ENCODE measurements at regions not wholly inside any gene's neighbourhood (a gene's known extent, or its start where the extent isn't known, plus 50 kb on each side); places are given as distances from the start of the nearest gene placed in this dataset.

DNA sequence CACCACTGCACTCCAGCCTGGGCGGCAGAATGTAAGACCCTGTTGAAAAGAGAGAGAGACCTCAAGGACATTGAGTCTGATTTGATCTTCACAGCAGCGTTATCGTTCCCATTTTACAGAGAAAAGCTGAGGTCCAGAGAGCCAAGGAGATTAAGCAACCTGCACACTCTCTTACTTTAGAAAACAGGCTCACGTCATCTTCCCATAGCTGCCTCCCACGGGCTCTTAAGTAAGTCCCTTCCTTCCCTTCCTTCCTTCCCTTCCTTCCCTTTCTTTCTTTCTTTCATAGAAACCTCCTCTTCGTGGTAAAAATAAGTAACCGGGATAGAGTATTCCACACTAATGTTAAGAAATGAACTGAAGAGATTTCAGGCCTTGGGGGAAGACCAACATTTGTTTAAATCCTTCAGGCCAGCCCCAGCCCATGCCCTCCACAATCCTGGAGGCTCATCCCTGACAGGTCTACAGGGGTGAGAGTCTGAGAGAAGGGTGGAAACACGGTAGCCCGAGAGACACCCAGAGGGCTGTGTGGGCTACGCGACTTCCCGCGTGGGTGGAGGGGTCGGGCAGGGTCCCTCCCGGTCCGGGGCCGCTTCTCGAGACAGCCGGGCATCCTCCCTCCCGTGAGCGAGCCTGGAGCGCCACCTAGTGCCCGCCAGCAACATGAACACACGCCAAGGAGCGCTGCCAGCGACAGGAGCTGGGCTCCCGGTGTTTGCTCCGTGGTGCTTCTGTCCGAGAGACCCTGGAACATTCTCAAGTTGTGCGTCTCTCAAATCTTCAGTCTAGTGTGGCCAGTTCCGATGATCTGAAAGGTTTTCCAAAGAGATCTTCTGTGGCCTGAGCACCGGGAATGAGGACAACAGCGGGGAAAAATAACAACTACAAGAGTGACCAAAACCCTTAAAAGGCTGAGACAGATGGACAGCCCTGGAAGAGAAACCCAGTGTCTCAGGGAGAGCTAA is 160.3 kb downstream of the INO80D start (continued):
- no peak for TF ChIP-seq RELA (CRISPR knock-in tag; IDR thresholded peaks at IDR 0.05; ENCODE audit: borderline replicate concordance)
- TF ChIP-seq, protein P1, sequence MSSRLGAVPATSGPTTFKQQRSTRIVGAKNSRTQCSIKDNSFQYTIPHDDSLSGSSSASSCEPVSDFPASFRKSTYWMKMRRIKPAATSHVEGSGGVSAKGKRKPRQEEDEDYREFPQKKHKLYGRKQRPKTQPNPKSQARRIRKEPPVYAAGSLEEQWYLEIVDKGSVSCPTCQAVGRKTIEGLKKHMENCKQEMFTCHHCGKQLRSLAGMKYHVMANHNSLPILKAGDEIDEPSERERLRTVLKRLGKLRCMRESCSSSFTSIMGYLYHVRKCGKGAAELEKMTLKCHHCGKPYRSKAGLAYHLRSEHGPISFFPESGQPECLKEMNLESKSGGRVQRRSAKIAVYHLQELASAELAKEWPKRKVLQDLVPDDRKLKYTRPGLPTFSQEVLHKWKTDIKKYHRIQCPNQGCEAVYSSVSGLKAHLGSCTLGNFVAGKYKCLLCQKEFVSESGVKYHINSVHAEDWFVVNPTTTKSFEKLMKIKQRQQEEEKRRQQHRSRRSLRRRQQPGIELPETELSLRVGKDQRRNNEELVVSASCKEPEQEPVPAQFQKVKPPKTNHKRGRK (CRISPR knock-in tag; IDR thresholded peaks at IDR 0.05; ENCODE audit: borderline replicate concordance), result no peak
- no peak for TF ChIP-seq ZNF219 (CRISPR knock-in tag; IDR thresholded peaks at IDR 0.05; ENCODE audit: borderline replicate concordance)
- TF ChIP-seq RORB (CRISPR knock-in tag; IDR thresholded peaks at IDR 0.05), result no peak
- no peak for TF ChIP-seq FOXJ3 (CRISPR knock-in tag; IDR thresholded peaks at IDR 0.05; ENCODE audit: borderline replicate concordance)
- peak; percentile 93 for TF ChIP-seq ZNF121 (CRISPR knock-in tag; IDR thresholded peaks at IDR 0.05)
- TF ChIP-seq CTCF (IDR thresholded peaks at IDR 0.05), result peak; percentile 96
- no peak for TF ChIP-seq OVOL2 (CRISPR knock-in tag; IDR thresholded peaks at IDR 0.05; ENCODE audit: borderline replicate concordance)
- no peak for TF ChIP-seq MXD4 (CRISPR knock-in tag; IDR thresholded peaks at IDR 0.05; ENCODE audit: borderline replicate concordance)
- no peak for TF ChIP-seq ATF1 (CRISPR knock-in tag; IDR thresholded peaks at IDR 0.05)
- TF ChIP-seq, protein P2, sequence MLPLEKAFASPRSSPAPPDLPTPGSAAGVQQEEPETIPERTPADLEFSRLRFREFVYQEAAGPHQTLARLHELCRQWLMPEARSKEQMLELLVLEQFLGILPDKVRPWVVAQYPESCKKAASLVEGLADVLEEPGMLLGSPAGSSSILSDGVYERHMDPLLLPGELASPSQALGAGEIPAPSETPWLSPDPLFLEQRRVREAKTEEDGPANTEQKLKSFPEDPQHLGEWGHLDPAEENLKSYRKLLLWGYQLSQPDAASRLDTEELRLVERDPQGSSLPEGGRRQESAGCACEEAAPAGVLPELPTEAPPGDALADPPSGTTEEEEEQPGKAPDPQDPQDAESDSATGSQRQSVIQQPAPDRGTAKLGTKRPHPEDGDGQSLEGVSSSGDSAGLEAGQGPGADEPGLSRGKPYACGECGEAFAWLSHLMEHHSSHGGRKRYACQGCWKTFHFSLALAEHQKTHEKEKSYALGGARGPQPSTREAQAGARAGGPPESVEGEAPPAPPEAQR (CRISPR knock-in tag; IDR thresholded peaks at IDR 0.05), result no peak
- TF ChIP-seq KAT7 (CRISPR knock-in tag; IDR thresholded peaks at IDR 0.05; ENCODE audit: borderline replicate concordance), result no peak
- TF ChIP-seq IRF2 (CRISPR knock-in tag; IDR thresholded peaks at IDR 0.05; ENCODE audit: borderline replicate concordance, low read depth), result no peak

GRCh38 chr2:205924676-205925075 is 161.3 kb downstream of the INO80D start:
- H3K36me3 Mint-ChIP-seq, result no peaks in the 10 kb centered on the region
- no peak overlapping the region for H3K4me3 Mint-ChIP-seq
- POLR2A ChIA-PET, result no interaction called here
- H3K4me1 Mint-ChIP-seq, result peaks cover 15% of the 10 kb centered on the region
- ATAC-seq, result no peak
- H3K27ac Mint-ChIP-seq, result no peak overlapping the region
- DNase-seq (ENCODE audit: low spot score), result no peak
- H3K27me3 Mint-ChIP-seq (ENCODE audit: low read depth), result peaks cover 27% of the 10 kb centered on the region
- CTCF ChIA-PET, result interaction anchor here (2.9 to 4.1 kb wide), 3 partner anchors 23 to 150 kb away, joined by 29 to 70 read pairs (median 38); no protein-coding TSS in a partner anchor
- no peaks in the 10 kb centered on the region for H3K9me3 Mint-ChIP-seq
- TF ChIP-seq CDX4 (CRISPR knock-in tag; IDR thresholded peaks at IDR 0.05; ENCODE audit: borderline replicate concordance), result no peak
- TF ChIP-seq SP1 (CRISPR knock-in tag; conservative IDR thresholded peaks at IDR 0.05), result no peak
- no peak for TF ChIP-seq ZNF396 (CRISPR knock-in tag; IDR thresholded peaks at IDR 0.05; ENCODE audit: borderline replicate concordance)
- no peak for TF ChIP-seq NFATC4 (CRISPR knock-in tag; IDR thresholded peaks at IDR 0.05)
- no peak for TF ChIP-seq AFF4 (CRISPR knock-in tag; IDR thresholded peaks at IDR 0.05; ENCODE audit: borderline replicate concordance)
- TF ChIP-seq ZNF532 (CRISPR knock-in tag; IDR thresholded peaks at IDR 0.05; ENCODE audit: borderline replicate concordance), result no peak
- no peak for TF ChIP-seq FOXK1 (CRISPR knock-in tag; IDR thresholded peaks at IDR 0.05)
- no peak for TF ChIP-seq ZBTB21 (CRISPR knock-in tag; IDR thresholded peaks at IDR 0.05; ENCODE audit: borderline replicate concordance)
- TF ChIP-seq ZNF121 (CRISPR knock-in tag; IDR thresholded peaks at IDR 0.05), result no peak
- TF ChIP-seq GABPB1 (CRISPR knock-in tag; IDR thresholded peaks at IDR 0.05), result no peak

Data from WTC11 (cell line).